Fibroblast of skin of abdomen (primary cell): ENCODE measurements at regions not wholly inside any gene's neighbourhood (a gene's known extent, or its start where the extent isn't known, plus 50 kb on each side); places are given as distances from the start of the nearest gene placed in this dataset.
"Not testable (repeated sequence)": the region's sequence is repeated elsewhere in the genome, so short reads cannot be mapped to it uniquely, and the experiment has no call there.

ENCODE experiments used
- DNase-seq: peaks from one replicate; pipeline ENCODE4 v3.0.0-alpha.2; 2013

DNA sequence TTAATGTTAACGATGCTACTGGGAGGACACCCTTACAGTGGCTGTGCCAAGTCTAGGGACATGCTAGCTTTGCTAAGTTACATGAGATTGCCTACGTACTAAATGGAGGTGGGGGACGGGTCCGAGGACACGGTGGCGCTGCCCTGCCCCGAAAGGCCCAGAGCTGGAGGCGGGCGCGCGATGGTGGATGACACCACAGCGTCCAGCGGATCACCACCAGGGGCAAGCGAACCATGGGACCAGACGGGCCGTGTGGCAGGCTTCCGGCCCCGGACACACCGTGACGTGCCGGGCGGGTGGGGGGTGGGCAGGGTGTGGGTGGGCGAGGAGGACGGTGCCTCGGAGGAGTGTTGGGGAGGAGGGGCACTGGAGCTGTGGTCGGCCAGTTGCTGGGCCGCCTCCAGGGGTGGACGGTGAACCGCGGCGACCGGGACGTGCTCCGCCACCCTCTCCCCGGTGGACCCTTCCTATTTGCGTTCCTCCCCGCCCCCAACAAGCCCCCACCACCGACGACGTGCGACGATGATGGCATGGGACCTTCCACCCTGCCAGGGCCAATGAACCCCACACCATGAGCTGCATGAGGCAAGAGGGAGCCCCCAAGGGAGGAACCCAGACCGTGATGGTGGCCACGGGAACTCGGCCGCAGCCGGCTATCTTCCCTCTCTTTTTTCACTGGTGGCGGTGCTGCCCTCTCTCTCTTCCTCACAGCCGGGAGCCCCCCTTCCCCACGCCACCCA is 773.3 kb upstream of the DEFB115 start:
- DNase-seq: no peak

DNA sequence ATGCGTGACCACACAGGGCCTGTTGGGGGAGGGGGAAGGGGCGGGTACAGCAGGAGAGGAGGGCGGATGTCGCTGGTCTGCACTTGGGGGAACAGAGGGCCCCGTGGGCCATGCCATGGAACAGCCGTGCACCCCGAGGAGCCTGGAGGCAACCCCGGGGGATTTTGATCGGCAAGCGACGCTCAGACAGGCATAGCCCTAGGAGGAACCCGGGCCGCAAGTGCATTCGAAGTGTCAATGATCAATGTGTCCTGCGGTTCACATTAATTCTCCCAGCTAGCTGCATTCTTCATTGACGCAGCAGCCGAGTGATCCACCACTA is 772.8 kb upstream of the DEFB115 start:
- no peak for DNase-seq

DNA sequence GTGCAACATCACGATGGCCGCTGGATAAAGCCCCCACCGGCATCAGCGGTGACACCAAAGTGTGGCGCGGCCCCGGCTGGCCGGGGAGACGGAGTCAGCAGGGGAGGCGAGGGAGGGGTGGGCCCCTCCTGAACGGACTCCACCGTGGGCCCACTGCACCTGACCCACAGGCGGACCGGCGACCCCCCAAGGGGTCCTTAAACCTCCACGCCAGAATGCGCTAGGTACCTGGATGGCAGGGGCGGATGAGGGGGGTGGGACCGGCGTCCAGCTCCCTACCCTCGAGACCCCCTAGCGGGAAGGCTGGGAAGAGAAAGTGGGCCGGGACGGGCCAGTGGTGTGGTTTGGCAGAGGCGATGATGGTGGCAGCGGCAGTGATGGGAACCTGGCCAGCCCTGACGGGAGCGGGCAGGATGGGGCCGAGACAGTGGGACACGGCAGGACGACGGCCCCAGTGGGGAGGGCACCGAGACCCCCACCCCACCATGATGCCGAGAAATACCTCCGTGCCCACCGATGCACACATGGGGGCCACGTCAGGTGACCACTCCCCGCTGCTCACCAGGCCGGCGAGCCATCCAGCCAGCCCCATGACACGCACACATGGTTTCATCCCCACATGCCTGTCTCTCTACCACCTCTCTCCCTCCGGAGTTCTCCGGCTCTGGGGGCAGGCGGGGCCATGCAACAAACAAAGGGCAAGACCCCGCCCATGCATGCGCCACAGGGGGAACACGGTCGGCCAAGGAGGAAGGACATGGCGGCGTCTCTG is 771.9 kb upstream of the DEFB115 start:
- DNase-seq: no peak

DNA sequence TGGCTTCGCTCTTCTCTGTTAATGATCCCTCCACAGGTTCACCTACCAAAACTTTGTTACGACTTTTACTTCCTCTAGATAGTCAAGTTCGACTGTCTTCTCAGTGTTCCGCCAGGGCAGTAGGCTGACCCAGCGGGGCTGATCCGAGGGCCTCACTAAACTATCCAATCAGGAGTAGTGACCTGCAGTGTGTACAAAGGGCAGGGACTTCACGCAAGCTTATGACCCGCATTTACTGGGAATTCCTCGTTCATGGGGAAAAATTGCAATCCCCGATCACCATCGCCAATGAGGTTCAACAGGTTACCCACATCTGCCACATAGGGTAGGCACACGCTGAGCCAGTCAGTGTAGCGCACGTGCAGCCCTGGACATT is 771.4 kb upstream of the DEFB115 start:
- DNase-seq: no peak

DNA sequence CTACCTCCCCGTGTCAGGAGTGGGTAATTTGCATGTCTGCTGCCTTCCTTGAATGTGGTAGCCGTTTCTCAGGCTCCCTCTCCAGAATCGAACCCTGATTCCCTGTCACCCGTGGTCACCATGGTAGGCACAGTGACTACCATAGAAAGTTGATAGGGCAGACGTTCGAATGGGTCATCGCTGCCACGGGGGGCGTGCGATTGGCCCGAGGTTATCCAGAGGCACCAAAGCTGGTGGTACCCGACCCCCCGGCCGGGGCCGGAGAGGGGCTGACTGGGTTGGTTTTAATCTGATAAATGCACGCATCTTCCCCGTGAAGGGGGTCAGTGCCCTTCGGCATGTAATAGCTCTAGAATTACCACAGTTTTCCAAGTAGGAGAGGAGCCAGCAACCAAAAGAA is 770.0 kb upstream of the DEFB115 start:
- DNase-seq: not testable (repeated sequence)

DNA sequence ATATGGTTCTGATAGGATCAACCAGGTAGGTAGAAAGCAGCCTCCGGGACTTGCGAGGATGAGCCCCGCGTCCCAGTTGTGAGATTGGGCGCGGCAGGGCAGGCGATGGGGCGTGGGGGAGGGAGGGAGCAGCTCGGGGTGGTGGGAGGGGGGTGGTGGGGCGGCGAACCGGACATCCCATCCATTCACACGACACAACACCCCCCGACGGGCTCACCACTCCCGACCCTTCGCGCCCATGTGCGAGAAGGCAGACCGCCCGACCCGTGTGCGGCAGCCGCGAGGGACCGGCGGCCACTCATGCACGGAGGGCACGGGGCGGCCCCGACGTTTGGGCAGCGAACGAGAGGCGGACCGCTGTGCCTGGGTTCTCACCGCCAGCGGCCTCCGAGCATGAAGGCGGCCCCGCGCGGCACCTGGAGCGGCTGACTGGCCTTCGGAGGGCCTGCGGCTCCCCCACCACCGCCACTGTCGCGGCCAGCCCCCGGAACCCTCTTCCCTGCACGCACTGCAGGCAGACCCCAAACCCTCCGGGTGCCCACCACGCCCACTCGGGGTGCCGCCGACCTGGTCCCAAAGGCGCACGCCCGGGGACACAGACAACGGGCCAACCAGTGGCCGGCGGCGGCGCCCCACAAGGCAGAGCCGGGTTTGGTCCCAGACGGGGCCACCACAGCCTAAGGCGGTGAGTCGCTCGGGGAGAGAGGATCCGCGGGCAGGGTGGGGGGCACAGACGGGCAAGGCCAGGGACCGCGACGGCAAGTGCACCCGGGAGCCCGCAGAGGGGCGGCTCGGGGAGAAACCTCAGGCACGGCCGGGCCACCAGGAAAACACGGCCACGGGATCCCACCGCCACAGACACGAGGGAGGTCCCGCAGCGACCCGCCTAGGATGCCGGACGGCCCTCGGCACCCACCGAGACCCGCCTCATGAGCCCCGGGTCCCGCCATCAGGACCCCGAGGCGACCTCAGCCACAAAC is 769.2 kb upstream of the DEFB115 start:
- no peak for DNase-seq

DNA sequence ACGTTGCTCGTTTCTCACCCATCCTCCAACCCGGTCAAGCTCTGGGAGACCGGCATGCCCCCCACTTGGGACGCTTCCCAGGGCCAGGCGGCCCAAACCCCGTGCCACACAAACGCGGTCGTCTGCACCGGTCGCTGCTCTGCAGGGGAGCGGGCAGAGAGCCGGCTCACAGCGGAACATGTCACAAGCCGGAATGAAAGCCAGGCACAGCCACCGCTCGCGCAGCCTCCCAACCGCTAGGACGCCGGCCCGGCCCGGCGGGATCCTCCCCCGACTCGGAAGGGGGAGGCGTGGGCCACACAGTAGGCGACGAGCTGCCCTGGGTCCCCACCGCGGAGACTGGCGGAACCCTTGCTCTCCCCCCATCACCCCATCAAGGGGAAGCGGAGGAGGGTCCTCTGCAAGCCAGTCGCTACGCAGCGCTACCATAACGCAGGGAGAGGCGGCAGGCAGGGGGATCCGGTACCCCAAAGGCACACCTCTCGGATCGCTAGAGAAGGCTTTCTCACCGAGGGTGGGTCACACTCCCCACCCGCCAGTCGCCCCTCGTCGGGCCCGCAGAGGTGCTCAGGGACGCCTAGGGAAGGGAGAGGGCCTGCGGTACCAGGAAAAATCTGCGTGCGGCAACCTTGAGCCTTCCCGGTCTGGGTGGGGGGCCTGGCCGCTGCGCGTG is 768.4 kb upstream of the DEFB115 start:
- no peak for DNase-seq

DNA sequence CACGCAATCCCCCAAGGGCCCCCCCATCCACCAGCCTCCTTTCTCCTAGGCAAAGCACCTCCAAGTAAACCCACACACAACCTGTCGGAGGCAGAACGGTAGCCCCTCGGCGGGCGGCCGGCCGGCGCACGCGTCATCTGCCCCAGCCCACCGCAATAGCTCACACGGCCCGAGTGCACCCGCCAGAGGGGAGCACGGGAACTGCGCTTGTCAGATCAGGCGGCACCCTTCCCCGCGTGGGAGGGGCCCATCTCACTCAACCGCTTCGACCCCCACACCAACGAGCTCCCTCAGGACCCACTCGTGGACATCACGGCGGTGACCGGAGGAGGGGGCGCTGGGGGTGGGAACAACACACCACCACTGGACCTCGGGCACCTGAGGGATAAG is 767.9 kb upstream of the DEFB115 start:
- no peak for DNase-seq

DNA sequence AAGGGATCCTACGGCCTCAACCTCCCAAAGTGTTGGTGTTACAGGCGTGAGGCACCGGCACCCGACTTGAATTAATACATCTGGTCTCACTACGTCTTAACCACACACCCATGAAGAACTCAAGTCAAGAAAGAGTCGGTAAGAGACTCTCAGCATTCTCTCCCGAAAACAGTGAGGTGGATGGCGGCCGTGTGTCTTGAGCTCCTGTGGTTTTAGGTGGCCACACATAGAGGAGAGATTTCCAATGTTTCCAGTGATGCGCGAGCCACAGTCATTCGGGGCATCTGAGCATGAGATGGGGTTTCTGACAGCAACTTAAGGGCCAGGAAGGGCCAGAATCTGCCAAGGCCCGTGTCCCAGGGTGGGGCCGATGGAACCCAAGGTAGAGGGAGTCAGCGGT is 766.4 kb upstream of the DEFB115 start:
- DNase-seq: no peak

DNA sequence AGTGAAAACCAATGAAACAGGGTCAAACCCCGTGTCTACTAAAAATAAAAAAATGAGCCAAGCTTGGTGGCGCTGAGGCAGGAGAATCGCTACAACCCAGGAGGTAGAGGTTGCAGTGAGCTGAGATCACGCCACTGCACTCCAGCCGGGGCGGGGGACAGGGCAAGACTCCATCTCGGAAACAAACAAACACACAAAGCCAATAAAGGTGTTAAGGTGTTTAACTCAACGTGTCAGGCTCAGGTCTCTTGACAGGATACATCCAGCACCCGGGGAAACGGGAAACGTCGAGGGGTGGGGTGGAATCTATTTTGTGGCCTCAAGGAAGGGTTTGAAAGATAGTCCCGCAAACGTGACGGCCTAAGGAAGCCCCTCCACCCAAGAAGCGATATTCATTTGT is 760.8 kb upstream of the DEFB115 start:
- DNase-seq: not testable (repeated sequence)

DNA sequence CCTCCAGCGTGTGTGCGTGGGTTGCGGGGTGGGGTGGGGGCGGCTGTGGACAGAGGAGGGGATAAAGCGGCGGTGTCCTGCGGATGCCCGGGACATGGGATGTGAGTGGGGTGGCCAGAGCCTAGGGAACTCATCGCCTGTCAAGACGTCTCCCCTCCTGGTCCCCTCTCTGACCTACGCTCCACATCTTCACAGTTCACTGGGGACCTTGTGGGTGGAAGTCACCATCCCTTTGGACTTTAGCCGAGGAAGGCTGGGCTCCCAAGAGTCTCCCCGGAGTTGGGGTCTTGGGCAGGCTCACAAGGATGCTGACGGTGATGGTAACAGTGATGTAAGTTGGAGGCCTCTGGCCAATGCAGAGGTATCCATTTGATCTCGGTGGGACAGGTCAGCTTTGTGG is 760.3 kb upstream of the DEFB115 start:
- DNase-seq: not testable (repeated sequence)

DNA sequence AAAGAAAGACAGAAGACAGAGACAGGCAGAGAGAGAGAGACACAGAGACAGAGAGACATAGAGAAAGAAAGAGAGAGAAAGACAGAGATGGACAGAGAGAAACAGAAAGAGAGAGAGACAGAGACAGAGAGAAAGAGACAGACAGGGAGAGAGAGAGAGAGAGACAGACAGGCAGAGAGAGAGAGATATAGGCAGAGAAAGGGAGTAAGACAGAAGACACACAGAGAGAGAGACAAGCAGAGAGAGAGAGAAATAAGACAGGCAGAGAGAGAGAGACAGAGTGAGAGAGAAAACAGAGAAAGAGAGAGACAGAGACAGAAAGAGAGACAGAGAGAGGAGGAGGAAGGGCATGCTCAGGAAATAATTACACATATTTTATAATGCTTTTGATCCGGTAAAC is 758.3 kb upstream of the DEFB115 start:
- no peak for DNase-seq

DNA sequence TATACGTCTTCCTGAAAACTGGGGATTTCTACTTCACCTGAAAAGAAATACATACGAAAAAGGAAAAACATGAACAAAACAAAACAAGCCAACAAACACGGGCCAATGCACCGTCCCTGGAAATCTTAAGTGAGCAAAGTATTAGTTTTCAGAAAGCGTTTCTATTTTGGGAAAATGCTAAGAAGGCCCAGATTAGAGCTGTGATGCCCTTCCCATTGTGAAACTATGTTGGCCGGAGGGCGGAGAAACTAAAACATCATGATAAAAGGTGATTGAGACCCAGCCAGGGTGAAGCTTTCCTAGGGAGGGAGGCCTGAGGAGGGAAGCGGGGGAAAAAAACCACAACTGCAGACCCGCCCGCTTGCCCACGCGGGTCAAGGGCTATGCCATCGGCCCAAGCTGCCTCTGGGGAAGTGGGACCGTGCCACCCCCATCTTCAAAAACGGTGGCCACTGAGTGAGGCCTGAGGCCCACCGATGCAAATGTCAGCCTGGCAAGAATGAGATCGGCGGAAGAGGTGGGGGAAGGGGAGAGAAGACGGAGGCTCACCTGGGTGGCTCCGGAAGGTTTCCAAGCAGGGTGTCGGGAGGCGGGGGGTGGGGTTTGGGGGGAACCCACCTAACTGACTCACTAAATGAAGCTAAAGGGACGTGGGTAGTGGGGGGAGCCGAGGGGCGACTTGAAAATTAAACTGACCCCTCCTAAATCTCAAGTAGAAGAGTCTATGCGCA is 757.6 kb upstream of the DEFB115 start:
- DNase-seq: not testable (repeated sequence)

DNA sequence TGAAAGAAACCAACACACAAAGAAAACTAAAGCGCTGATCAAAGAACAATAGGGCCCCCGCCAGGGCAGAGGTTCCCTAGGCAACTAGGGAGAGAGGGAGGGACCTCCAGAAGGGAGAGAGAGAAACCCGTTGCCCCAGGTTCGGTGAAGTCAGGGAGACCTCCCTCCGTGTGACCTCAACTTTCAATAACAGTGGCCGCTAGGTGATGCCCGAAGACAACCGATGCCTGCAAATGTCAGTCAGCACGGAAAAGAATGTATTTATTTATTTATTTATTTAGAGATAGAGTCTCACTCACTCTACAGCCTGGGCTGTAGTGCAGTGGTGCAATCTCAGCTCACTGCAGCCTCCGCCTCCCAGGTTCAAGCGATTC is 757.0 kb upstream of the DEFB115 start:
- DNase-seq: not testable (repeated sequence)

DNA sequence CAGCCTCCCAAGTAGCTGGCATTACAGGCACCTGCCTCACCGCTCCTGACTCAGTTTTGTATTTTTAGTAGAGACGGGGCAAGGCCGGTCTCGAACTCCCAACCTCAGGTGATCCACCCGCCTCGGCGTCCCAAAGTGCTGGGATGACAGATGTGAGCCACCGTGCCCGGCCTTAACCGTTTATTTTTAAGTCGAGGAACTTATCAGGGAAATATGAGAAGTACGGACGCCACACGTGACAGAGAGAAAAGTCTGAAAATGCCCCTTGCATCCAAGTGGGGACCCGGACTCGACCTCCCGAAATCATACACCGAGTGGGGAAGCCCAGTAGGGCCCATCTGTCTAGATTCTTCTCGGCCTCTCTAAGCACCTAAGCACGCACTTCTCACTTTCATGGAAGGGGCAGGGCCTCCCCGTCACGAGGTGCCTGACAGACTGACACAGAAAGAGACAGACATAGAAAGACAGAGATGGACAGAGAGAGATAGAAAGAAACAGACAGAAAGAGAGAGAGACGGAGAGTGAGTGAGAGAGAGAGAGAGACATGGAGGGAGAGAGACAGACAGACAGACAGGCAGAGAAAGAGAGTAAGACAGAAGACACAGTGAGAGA is 756.5 kb upstream of the DEFB115 start:
- no peak for DNase-seq

DNA sequence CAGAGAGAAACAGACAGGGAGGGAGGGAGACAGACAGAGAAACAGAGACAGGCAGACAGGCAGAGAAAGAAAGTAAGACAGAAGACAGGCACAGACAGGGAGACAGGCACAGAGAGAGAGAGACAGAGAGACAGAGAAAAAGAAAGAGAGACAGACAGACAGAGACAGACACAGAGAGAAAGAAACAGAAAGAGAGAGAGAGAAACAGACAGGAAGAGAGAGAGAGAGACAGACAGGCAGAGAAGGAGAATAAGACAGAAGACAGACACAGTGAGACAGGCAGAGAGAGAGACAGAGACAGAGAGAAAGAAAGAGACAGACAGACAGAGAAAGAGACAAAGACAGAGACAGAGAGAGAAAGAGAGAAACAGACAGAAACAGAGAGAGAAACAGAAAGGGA is 754.8 kb upstream of the DEFB115 start:
- DNase-seq: no peak

DNA sequence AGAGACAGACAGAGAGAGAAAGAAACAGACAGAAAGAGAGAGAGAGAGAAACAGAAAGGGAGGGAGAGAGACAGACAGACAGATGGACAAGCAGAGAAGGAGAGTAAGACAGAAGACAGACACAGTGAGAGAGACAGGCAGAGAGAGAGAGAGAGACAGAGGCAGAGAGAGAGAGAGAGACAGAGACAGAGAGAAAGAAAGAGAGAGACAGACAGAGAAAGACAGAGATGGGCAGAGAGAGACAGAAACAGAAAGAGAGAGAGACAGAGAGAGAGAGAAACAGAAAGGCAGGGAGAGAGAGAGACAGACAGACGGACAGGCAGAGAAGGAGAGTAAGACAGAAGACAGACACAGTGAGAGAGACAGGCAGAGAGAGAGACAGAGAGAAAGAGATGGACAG is 754.3 kb upstream of the DEFB115 start:
- not testable (repeated sequence) for DNase-seq

DNA sequence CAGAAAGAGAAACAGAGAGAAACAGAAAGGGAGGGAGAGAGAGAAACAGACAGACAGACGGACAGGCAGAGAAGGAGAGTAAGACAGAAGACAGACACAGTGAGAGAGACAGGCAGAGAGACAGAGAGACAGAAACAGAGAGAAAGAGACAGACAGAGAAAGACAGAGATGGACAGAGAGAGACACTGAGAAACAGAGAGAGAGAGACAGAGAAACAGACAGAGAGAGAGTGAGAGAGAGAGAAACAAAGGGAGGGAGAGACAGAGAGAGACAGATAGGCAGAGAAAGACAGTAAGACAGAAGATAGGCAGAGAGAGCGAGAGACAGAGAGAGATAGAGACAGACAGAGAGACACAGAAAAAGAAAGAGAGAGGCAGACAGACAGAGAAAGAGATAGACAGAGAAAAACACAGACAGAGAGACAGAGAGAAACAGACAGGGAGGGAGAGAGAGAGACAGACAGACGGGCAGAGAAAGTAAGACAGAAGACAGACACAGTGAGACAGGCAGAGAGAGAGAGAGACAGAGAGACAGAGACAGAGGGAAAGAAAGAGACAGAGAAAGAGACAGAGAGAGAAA is 753.4 kb upstream of the DEFB115 start:
- no peak for DNase-seq

DNA sequence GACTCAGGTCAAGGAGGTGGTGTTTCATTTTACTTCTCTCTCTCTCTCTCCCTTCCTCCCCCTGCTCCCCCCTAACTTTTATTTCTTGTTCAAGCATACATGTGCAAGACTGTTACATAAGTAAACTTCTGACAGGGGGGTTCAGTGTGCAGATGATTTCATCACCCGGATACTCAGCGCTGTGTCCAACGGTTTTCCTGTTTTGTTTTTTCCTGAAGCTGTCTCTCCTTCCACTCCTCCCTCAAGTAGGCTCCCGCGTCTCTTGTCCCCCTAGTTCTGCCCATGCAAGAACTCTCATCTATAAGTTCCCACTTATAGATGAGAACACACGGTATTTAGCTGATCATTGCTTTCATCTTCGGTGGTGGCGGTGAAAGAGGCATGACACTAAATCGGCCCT is 751.9 kb upstream of the DEFB115 start:
- no peak for DNase-seq

DNA sequence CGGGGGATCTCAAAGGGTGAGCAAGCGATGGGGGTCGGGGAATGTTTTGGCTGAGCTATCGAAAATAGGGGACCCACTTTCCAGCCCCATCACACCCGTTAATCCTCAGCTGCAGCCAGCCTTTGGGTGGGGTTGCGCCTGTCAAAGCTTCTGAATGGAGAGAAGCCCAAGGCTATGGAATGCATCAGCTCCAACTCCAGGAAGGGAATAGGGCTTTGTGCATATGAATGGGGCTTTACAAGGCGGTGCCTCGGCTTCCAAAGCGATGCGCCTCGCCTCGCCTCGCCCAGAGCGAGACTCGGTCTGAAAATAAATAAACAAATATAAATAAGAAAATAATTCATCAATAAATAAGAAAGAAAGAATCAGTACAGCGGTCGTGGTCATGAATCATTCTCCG is 751.4 kb upstream of the DEFB115 start:
- no peak for DNase-seq

DNA sequence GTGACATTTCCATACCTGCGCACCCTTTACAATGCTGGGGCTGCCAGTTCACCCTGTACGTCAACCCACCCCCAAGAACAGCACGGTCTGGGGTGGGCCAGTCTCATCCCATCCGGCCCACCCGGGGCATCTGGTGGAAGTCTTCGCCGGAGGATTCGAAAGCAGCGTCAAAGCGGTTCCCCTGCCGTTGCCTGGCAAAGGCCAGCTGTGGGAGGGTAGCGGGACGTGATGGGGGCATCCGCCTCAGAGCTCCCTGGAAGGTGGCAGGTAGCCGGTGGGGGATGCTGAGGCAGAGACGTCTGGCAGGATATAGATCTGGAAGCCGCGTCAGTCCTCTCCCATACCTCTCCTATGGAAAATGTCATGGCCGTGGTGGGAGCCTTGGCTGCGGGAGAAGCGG is 749.1 kb upstream of the DEFB115 start:
- DNase-seq: not testable (repeated sequence)
